LHCN-M2 (cell line): ENCODE measurements at regions not wholly inside any gene's neighbourhood (a gene's known extent, or its start where the extent isn't known, plus 50 kb on each side); places are given as distances from the start of the nearest gene placed in this dataset.

ENCODE experiments used
- DNase-seq: peaks from one replicate; pipeline ENCODE4 v3.0.0-alpha.2; 2012; ENCODE audit warnings: low read depth

DNA sequence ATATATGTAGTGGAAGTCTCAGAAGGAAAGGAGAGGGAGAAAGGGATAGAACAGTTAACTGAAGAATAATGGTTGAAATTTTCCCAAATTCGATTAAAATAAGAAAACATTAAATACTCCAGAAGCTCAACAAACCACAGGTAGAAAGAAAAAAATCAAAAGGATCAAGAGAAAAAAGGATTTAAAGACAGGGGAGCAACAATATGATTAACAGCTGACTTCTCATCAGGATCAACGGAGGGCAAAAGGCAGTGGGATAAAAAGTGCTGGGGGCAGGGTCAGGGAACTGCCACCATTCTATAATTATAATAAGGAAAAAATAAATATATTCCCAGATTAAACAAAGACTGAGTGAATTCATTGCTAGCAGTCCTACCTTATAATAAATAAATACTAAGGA, 55.3 kb downstream of the CDKN2C start:
- no peak for DNase-seq

DNA sequence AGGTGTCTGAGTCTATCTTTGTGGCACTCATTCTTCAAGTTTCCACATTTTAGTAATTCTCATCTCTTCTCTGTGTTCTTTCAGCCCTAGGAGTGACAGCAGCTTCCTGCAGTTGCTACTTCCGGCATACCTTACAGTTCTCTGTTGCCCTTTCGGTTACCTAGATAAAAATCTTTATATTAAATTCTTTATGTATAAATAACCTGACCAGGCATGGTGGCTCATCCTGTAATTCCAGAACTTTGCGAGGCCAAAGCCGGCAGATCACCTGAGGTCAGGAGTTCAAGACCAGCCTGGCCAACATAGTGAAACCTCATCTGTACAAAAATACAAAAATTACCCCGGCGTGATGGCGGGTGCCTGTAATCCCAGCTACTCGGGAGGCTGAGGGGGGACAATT, 62.9 kb downstream of the CDKN2C start:
- DNase-seq: no peak

DNA sequence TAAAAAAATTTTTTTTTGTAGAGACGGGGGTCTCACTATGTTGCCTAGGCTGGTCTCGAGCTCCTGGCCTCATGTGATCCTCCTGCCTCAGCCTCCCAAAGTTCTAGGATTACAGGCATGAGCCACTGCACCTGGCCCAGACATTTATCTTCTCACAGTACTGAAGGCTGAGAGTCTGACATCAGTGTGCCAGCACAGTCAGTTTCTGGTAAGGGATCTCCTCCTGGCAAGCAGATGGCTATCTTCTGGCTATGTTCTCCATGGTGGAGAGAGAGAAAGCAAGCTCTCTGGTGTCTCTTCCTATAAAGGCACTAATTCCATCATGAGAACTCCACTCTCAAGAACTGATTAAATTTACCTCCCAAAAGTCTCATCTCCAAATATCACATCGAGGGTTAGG, 57.8 kb upstream of the C1orf185 start:
- DNase-seq: peak; percentile 37

DNA sequence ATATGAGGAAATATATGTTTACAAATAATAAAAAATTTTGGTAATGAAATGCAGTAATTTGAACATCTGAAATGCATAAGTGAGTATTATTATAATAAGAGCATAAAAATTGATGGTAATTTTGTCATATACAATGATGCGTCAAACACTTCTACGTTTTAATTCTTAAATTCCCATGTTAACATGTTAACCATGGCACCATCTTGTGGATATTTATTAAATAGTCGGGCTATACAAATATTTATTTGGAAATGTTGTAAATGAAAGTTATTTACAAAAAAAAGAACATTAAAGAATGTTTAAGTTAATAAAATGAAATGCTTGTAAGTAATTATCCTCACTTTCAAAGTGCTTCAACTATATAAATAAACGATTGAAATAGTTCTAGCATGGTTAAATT, 57.2 kb upstream of the C1orf185 start:
- DNase-seq: peak; percentile 15

DNA sequence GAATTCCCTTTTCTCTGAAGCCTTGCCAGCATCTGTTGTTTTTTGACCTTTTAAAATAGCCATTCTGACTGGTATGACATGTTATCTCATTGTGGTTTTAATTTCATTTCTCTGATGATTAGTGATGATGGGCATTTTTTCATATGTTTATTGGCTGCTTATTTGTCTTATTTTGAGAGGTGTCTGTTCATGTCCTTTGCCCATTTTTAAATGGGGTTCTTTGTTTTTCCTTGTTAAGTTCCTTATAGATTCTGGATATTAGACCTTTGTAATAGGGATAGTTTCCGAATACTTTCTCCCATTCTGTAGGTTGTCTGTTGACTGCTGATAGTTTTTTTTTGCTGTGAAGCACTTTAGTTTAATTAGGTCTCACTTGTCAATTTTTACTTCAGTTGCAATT, 54.0 kb upstream of the C1orf185 start:
- no peak for DNase-seq

DNA sequence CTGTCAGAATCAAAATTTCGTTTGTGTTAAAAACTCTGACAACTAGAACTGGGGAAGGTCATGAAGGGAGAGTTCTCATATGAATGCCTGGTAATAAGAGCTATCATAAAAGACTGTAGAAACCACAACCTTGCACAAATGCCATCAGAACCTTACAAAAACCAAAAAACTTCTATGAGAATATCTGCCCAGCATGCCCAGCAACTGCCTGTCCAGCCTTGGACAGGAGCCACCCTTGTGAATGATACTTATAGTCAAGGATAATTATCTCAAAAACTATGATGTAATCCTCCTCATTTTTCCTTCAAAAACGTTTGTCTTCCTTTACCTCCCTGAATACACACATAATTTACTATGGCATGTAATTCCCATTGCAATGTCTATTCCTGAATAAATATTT, 53.4 kb upstream of the C1orf185 start:
- DNase-seq: peak; percentile 25
